HCT116 (cell line): ENCODE measurements at regions not wholly inside any gene's neighbourhood (a gene's known extent, or its start where the extent isn't known, plus 50 kb on each side); places are given as distances from the start of the nearest gene placed in this dataset.

Source experiments
- ATAC-seq: fragments of 200-7000 bp; cut with Tn5 transposase; 2 replicates; pipeline ENCODE4 v1.9.1; 2020; ENCODE audit warnings: mild to moderate bottlenecking, moderate library complexity
- BruUV-seq: library from RNA; stranded (reverse); fragments of 400-500 nt; replicated peaks from 2 replicates; lab custom pipeline; 2021; lab: Mats Ljungman, UMichigan
- CTCF ChIA-PET: fragments of 300-600 bp; sonication (Branson Sonifier 250); formaldehyde crosslinking; loops from one replicate; lab custom pipeline; 2021; ENCODE audit warnings: antibody characterized with exemption; lab: Charles Lee
- POLR2A ChIA-PET: fragments of 300-600, 350-600 bp; sonication (Branson Sonifier 250); formaldehyde crosslinking; loops from one replicate; lab custom pipeline; 2021; ENCODE audit warnings: antibody characterized with exemption; lab: Charles Lee
- RAD21 ChIA-PET, 2 experiments: fragments of 300-600 bp; sonication (Branson Sonifier 250); formaldehyde crosslinking; loops; one replicate each; lab custom pipeline; 2023; ENCODE audit warnings: low total read pairs in 2 of 2; ENCODE audit not compliant: uncharacterized antibody in 2 of 2, unreplicated experiment in 2 of 2, low non-redundant PET in 1 of 2; lab: Charles Lee
- DNase-seq: peaks from one replicate; pipeline ENCODE4 v3.0.0-alpha.2; 2010; ENCODE audit warnings: low read depth, low spot score
- H2AFZ ChIP-seq: fragments of 200-600 bp; shearing (Covaris generic), sonication (generic); 2 replicates; pipeline ENCODE4 v1.6.1; 2017; ENCODE audit warnings: low read depth, mixed run types, mixed read lengths, antibody characterized with exemption, low read length; ENCODE audit not compliant: poor library complexity, severe bottlenecking
- H3K27ac ChIP-seq: 2 replicates; pipeline ENCODE4 v1.5.1; 2012; ENCODE audit warnings: low read depth, low read length
- H3K27me3 ChIP-seq: fragments of 200-600 bp; sonication (generic); 2 replicates; pipeline ENCODE4 v1.6.1; 2016; ENCODE audit warnings: mixed run types, low read length, mixed read lengths; ENCODE audit not compliant: insufficient read depth
- H3K36me3 ChIP-seq, 2 experiments: fragments of 200-500 bp in 1 of 2; fragments of 200-600 bp in 1 of 2; sonication (Bioruptor generic) in 1 of 2; sonication (generic) in 1 of 2; 2 replicates each; pipeline versions ENCODE4 v1.5.1 to v1.6.1; 2014 to 2016; ENCODE audit warnings: low read length in 2 of 2, inconsistent platforms in 1 of 2, mixed read lengths in 1 of 2, mixed run types in 1 of 2; ENCODE audit not compliant: insufficient read depth in 2 of 2, control insufficient read depth in 1 of 2
- H3K4me1 ChIP-seq, 2 experiments: fragments of 200-600 bp in 1 of 2; sonication (generic) in 1 of 2; 2 replicates each; pipeline versions ENCODE4 v1.5.1 to v1.6.1; 2012 to 2017; ENCODE audit warnings: low read length in 2 of 2, inconsistent platforms in 1 of 2, mild to moderate bottlenecking in 1 of 2, mixed read lengths in 1 of 2, mixed run types in 1 of 2, moderate library complexity in 1 of 2; ENCODE audit not compliant: insufficient read depth in 2 of 2, control insufficient read depth in 1 of 2
- H3K4me2 ChIP-seq: fragments of 200-600 bp; sonication (generic); 2 replicates; pipeline ENCODE4 v1.6.1; 2017; ENCODE audit warnings: mixed run types, low read length, mixed read lengths
- H3K4me3 ChIP-seq, 2 experiments: fragments of 200-600 bp in 1 of 2; sonication (generic) in 1 of 2; replicated peaks in 1 of 2; 2 replicates each; pipeline ENCODE4 v1.5.1; 2011 to 2016; ENCODE audit warnings: low read length in 2 of 2, control low read depth in 1 of 2, low read depth in 1 of 2, mild to moderate bottlenecking in 1 of 2, mixed read lengths in 1 of 2, mixed run types in 1 of 2
- H3K79me2 ChIP-seq: fragments of 200-600 bp; sonication (generic); 2 replicates; pipeline ENCODE4 v1.6.1; 2017; ENCODE audit warnings: mild to moderate bottlenecking, mixed run types, low read length, moderate library complexity, mixed read lengths; ENCODE audit not compliant: insufficient read depth
- H3K9ac ChIP-seq: fragments of 200-600 bp; sonication (generic); 2 replicates; pipeline ENCODE4 v1.6.1; 2016; ENCODE audit warnings: low read length, mixed read lengths
- H3K9me2 ChIP-seq: fragments of 200-600 bp; sonication (generic), shearing (Covaris generic); 2 replicates; pipeline ENCODE4 v1.6.1; 2017; ENCODE audit warnings: mixed run types, mild to moderate bottlenecking, moderate library complexity; ENCODE audit not compliant: insufficient read depth
- H3K9me3 ChIP-seq, 2 experiments: fragments of 200-500 bp in 1 of 2; fragments of 200-600 bp in 1 of 2; sonication (Bioruptor generic) in 1 of 2; sonication (generic) in 1 of 2; 2 replicates each; pipeline ENCODE4 v1.6.1; 2014 to 2017; ENCODE audit warnings: low read length in 2 of 2, mixed read lengths in 2 of 2, inconsistent platforms in 1 of 2, low read depth in 1 of 2, mild to moderate bottlenecking in 1 of 2, mixed run types in 1 of 2, moderate library complexity in 1 of 2; ENCODE audit not compliant: control insufficient read depth in 1 of 2, insufficient read depth in 1 of 2
- H4K20me1 ChIP-seq: fragments of 200-600 bp; sonication (generic), shearing (Covaris generic); 2 replicates; pipeline ENCODE4 v1.6.1; 2017; ENCODE audit warnings: mixed run types, mild to moderate bottlenecking, moderate library complexity; ENCODE audit not compliant: insufficient read depth
- CBX3 ChIP-seq: IDR thresholded peaks from 2 replicates; pipeline ENCODE4 v1.6.1; 2012; ENCODE audit warnings: low read depth
- CEBPB ChIP-seq: IDR thresholded peaks from 2 replicates; pipeline ENCODE4 v1.6.1; 2012; ENCODE audit warnings: low read depth
- EGR1 ChIP-seq: IDR thresholded peaks from 2 replicates; pipeline ENCODE4 v1.6.1; 2012; ENCODE audit warnings: low read depth
- RAD21 ChIP-seq: IDR thresholded peaks from 2 replicates; pipeline ENCODE4 v1.6.1; 2012; ENCODE audit warnings: low read depth, mild to moderate bottlenecking
- SIN3A ChIP-seq: IDR thresholded peaks from 2 replicates; pipeline ENCODE4 v1.6.1; 2012; ENCODE audit warnings: low read depth
- SP1 ChIP-seq: IDR thresholded peaks from 2 replicates; pipeline ENCODE4 v1.6.1; 2012; ENCODE audit warnings: low read depth
- SRF ChIP-seq: IDR thresholded peaks from 2 replicates; pipeline ENCODE4 v1.6.1; 2012; ENCODE audit warnings: low read depth
- ZNF274 ChIP-seq: fragments of 200-500 bp; sonication (Bioruptor generic); IDR thresholded peaks from 2 replicates; pipeline ENCODE4 v1.6.1; 2014; ENCODE audit warnings: mild to moderate bottlenecking, low read depth, low read length, inconsistent platforms
- intact Hi-C: fragments of 100-400 bp; cut with micrococcal nuclease; formaldehyde crosslinking; loops from 2 replicates; pipeline ENCODE4 v1.10.0; 2022
- TF ChIP-seq, protein P1 (sequence below): IDR thresholded peaks from 2 replicates; pipeline ENCODE4 v1.6.1; 2012; ENCODE audit warnings: low read depth
- TF ChIP-seq, protein P2 (sequence below), 3 experiments: fragments of 200-600 bp in 1 of 3; sonication (generic) in 1 of 3; IDR thresholded peaks in 2 of 3; conservative IDR thresholded peaks in 1 of 3; 2 replicates each; pipeline ENCODE4 v1.5.1; 2012 to 2017; ENCODE audit warnings: low read depth in 2 of 3, low read length in 2 of 3, antibody characterized with exemption in 1 of 3, borderline replicate concordance in 1 of 3, control low read depth in 1 of 3, mild to moderate bottlenecking in 1 of 3, mixed read lengths in 1 of 3, mixed run types in 1 of 3, moderate library complexity in 1 of 3; ENCODE audit not compliant: insufficient read depth in 1 of 3
- TF ChIP-seq, protein P3 (sequence below): IDR thresholded peaks from 2 replicates; pipeline ENCODE4 v1.6.1; 2012
- TF ChIP-seq, protein P4 (sequence below): IDR thresholded peaks from 2 replicates; pipeline ENCODE4 v1.6.1; 2012

DNA sequence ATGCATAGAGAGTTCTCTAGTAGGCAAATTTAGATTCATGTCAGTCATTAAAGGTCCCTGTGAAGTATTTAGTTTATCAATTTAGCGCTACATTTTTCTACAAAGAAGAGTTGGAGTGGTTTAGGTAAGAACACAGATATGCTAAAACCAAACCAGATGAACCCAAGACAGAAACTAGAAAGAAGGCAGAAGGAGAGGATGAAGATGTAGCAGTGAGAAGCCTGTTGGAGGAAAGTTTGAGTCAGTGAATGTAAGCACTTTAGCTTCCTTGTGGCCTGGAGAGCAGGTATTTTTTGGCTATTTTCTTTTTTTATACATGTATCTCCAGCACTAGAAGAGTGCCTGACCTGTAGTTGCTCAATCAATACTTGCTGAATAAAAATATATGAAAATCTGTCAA lies 223.7 kb downstream of the KCNRG start:
- no peak for ATAC-seq
- POLR2A ChIA-PET, result no interaction called here
- H3K27ac ChIP-seq, result no peak overlapping the region

More for the DNA sequence above, 223.7 kb downstream of the KCNRG start:
- RAD21 ChIA-PET, result no interaction called here
- no peaks in the 10 kb centered on the region for H4K20me1 ChIP-seq
- H3K9me3 ChIP-seq, result no peaks in the 10 kb centered on the region
- no peak overlapping the region for H3K4me2 ChIP-seq
- intact Hi-C loops, result no loop called here
- H3K9ac ChIP-seq, result no peak overlapping the region
- H3K4me3 ChIP-seq, result no peak overlapping the region
- peaks cover 9 to 10% of the 10 kb centered on the region in 2 experiments for H3K4me1 ChIP-seq
- H3K79me2 ChIP-seq, result no peaks in the 10 kb centered on the region
- no TSS peak for BruUV-seq
- no peaks in the 10 kb centered on the region for H3K9me2 ChIP-seq
- no peak overlapping the region for H2AFZ ChIP-seq
- DNase-seq, result no peak
- no peaks in the 10 kb centered on the region for H3K27me3 ChIP-seq
- TF ChIP-seq, protein P1, sequence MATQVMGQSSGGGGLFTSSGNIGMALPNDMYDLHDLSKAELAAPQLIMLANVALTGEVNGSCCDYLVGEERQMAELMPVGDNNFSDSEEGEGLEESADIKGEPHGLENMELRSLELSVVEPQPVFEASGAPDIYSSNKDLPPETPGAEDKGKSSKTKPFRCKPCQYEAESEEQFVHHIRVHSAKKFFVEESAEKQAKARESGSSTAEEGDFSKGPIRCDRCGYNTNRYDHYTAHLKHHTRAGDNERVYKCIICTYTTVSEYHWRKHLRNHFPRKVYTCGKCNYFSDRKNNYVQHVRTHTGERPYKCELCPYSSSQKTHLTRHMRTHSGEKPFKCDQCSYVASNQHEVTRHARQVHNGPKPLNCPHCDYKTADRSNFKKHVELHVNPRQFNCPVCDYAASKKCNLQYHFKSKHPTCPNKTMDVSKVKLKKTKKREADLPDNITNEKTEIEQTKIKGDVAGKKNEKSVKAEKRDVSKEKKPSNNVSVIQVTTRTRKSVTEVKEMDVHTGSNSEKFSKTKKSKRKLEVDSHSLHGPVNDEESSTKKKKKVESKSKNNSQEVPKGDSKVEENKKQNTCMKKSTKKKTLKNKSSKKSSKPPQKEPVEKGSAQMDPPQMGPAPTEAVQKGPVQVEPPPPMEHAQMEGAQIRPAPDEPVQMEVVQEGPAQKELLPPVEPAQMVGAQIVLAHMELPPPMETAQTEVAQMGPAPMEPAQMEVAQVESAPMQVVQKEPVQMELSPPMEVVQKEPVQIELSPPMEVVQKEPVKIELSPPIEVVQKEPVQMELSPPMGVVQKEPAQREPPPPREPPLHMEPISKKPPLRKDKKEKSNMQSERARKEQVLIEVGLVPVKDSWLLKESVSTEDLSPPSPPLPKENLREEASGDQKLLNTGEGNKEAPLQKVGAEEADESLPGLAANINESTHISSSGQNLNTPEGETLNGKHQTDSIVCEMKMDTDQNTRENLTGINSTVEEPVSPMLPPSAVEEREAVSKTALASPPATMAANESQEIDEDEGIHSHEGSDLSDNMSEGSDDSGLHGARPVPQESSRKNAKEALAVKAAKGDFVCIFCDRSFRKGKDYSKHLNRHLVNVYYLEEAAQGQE, result no peak
- TF ChIP-seq SP1 (no peak), CBX3 (no peak), RAD21 (no peak), SIN3A (no peak), ZNF274 (no peak), EGR1 (no peak), SRF (no peak), CEBPB (no peak)
- TF ChIP-seq, protein P2, sequence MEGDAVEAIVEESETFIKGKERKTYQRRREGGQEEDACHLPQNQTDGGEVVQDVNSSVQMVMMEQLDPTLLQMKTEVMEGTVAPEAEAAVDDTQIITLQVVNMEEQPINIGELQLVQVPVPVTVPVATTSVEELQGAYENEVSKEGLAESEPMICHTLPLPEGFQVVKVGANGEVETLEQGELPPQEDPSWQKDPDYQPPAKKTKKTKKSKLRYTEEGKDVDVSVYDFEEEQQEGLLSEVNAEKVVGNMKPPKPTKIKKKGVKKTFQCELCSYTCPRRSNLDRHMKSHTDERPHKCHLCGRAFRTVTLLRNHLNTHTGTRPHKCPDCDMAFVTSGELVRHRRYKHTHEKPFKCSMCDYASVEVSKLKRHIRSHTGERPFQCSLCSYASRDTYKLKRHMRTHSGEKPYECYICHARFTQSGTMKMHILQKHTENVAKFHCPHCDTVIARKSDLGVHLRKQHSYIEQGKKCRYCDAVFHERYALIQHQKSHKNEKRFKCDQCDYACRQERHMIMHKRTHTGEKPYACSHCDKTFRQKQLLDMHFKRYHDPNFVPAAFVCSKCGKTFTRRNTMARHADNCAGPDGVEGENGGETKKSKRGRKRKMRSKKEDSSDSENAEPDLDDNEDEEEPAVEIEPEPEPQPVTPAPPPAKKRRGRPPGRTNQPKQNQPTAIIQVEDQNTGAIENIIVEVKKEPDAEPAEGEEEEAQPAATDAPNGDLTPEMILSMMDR (IDR thresholded peaks at IDR 0.05 in 2 of 3, conservative IDR thresholded peaks at IDR 0.05 in 1 of 3; ENCODE audit: borderline replicate concordance in 1 of 3, insufficient read depth in 1 of 3, low read depth in 2 of 3, low read length in 2 of 3), result no peak
- TF ChIP-seq, protein P3, sequence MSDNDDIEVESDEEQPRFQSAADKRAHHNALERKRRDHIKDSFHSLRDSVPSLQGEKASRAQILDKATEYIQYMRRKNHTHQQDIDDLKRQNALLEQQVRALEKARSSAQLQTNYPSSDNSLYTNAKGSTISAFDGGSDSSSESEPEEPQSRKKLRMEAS, result no peak
- TF ChIP-seq, protein P4, sequence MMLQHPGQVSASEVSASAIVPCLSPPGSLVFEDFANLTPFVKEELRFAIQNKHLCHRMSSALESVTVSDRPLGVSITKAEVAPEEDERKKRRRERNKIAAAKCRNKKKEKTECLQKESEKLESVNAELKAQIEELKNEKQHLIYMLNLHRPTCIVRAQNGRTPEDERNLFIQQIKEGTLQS, result no peak
- H3K36me3 ChIP-seq, result no peaks in the 10 kb centered on the region
- CTCF ChIA-PET, result no interaction called here
